ENCODE measurements at regions not wholly inside any gene's neighbourhood (a gene's known extent, or its start where the extent isn't known, plus 50 kb on each side); places are given as distances from the start of the nearest gene placed in this dataset.

GRCh38 chr6:128807577-128807976 is 75.4 kb upstream of the LAMA2 start:
- intact Hi-C loops (cut with DNase I), result no loop called here
- Histone ChIP-seq H3K27ac (no peak overlapping the region), H3K27me3 (no peaks in the 10 kb centered on the region), H3K4me1 (no peaks in the 10 kb centered on the region), H3K9me3 (no peaks in the 10 kb centered on the region), H3K36me3 (no peaks in the 10 kb centered on the region), H3K4me3 (no peak overlapping the region)
- TF ChIP-seq CTCF (IDR thresholded peaks at IDR 0.05), result peak in 1 of 2 donors; percentile 40
- no peak for ATAC-seq
- peak in 2 of 4 donors; percentile 13 to 32 for DNase-seq

- no peak overlapping the region for H3K4me3 ChIP-seq
- TF ChIP-seq CTCF (IDR thresholded peaks at IDR 0.05), result no peak
- no peaks in the 10 kb centered on the region for H3K36me3 ChIP-seq
- no peaks in the 10 kb centered on the region for H3K4me1 ChIP-seq
- no peaks in the 10 kb centered on the region for H3K27me3 ChIP-seq
- ATAC-seq, result no peak
- H3K9me3 ChIP-seq, result peaks cover 3% of the 10 kb centered on the region in 2 donors
- intact Hi-C loops (cut with DNase I), result no loop called here
- H3K27ac ChIP-seq, result no peak overlapping the region
- DNase-seq, result peak in 2 of 4 donors; percentile 5 to 17
These were observed 76.7 kb upstream of the LAMA2 start for GRCh38 chr6:128806261-128806660.

GRCh38 chr6:128803911-128804310 is 79.0 kb upstream of the LAMA2 start:
- Histone ChIP-seq H3K36me3 (no peaks in the 10 kb centered on the region), H3K27ac (no peak overlapping the region), H3K9me3 (peaks cover 3 to 6% of the 10 kb centered on the region in 2 donors), H3K4me1 (no peaks in the 10 kb centered on the region), H3K27me3 (no peaks in the 10 kb centered on the region), H3K4me3 (no peak overlapping the region)
- no peak for DNase-seq
- no peak for ATAC-seq
- TF ChIP-seq CTCF (IDR thresholded peaks at IDR 0.05), result no peak
- intact Hi-C loops (cut with DNase I), result no loop called here

GRCh38 chr6:128801621-128802020 is 81.3 kb upstream of the LAMA2 start:
- Histone ChIP-seq H3K9me3 (peaks cover 3 to 6% of the 10 kb centered on the region in 2 donors), H3K4me1 (no peaks in the 10 kb centered on the region), H3K27ac (no peak overlapping the region), H3K27me3 (no peaks in the 10 kb centered on the region), H3K4me3 (no peak overlapping the region), H3K36me3 (no peaks in the 10 kb centered on the region)
- no peak for DNase-seq
- intact Hi-C loops (cut with DNase I), result no loop called here
- TF ChIP-seq CTCF (IDR thresholded peaks at IDR 0.05), result no peak
- ATAC-seq, result no peak

GRCh38 chr6:128784266-128784665 is 98.7 kb upstream of the LAMA2 start:
- DNase-seq, result no peak

More at GRCh38 chr6:128784266-128784665, 98.7 kb upstream of the LAMA2 start:
- H3K4me1 ChIP-seq, result no peaks in the 10 kb centered on the region
- no peaks in the 10 kb centered on the region for H3K27me3 ChIP-seq
- ATAC-seq, result no peak
- H3K27ac ChIP-seq, result no peak overlapping the region
- no peak for TF ChIP-seq CTCF (IDR thresholded peaks at IDR 0.05)
- no peaks in the 10 kb centered on the region for H3K36me3 ChIP-seq
- intact Hi-C loops (cut with DNase I), result no loop called here
- H3K4me3 ChIP-seq, result no peak overlapping the region
- peaks cover 0 to 13% of the 10 kb centered on the region in 2 donors for H3K9me3 ChIP-seq

Measured in left lung (tissue), 4 donors.